ENCODE measurements at regions not wholly inside any gene's neighbourhood (a gene's known extent, or its start where the extent isn't known, plus 50 kb on each side); places are given as distances from the start of the nearest gene placed in this dataset.

DNA sequence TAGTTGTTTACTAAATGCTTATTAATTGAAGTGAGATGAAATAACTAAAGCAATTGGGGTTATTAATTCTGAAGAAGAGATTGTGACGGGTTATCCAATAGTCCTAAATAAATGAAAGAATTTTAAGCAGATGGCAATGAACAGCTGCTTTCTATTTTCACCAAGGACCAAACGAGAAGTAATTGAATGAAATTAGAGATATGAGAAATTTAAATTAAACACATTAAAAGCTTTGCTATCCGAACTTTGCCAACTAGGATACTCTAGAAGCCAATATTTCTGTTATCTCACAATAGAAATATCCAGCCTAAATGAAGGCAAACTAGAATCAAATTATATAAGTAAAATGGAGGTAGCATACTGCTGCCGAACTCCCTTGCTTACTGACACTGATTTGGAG is 103.2 kb downstream of the GPR37 start:
- TF ChIP-seq, protein P1, sequence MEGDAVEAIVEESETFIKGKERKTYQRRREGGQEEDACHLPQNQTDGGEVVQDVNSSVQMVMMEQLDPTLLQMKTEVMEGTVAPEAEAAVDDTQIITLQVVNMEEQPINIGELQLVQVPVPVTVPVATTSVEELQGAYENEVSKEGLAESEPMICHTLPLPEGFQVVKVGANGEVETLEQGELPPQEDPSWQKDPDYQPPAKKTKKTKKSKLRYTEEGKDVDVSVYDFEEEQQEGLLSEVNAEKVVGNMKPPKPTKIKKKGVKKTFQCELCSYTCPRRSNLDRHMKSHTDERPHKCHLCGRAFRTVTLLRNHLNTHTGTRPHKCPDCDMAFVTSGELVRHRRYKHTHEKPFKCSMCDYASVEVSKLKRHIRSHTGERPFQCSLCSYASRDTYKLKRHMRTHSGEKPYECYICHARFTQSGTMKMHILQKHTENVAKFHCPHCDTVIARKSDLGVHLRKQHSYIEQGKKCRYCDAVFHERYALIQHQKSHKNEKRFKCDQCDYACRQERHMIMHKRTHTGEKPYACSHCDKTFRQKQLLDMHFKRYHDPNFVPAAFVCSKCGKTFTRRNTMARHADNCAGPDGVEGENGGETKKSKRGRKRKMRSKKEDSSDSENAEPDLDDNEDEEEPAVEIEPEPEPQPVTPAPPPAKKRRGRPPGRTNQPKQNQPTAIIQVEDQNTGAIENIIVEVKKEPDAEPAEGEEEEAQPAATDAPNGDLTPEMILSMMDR (IDR thresholded peaks at IDR 0.05; ENCODE audit: insufficient read depth, low read length) = no peak
- TF ChIP-seq POLR2AphosphoS5 (IDR thresholded peaks at IDR 0.05; ENCODE audit: low read depth) = no peak
- TF ChIP-seq GABPA (IDR thresholded peaks at IDR 0.05; ENCODE audit: low read depth) = no peak
- no peak for TF ChIP-seq REST (IDR thresholded peaks at IDR 0.05; ENCODE audit: insufficient replicate concordance, low read depth)

Data from HL-60 (cell line).